HG03442 (cell line): ENCODE measurements at regions not wholly inside any gene's neighbourhood (a gene's known extent, or its start where the extent isn't known, plus 50 kb on each side); places are given as distances from the start of the nearest gene placed in this dataset.

Experiments
- ATAC-seq: cut with Tn5 transposase; IDR thresholded peaks from one replicate; pipeline ENCODE4 v1.9.1; 2021; ENCODE audit warnings: mild to moderate bottlenecking, moderate library complexity; ENCODE audit not compliant: unreplicated experiment

DNA sequence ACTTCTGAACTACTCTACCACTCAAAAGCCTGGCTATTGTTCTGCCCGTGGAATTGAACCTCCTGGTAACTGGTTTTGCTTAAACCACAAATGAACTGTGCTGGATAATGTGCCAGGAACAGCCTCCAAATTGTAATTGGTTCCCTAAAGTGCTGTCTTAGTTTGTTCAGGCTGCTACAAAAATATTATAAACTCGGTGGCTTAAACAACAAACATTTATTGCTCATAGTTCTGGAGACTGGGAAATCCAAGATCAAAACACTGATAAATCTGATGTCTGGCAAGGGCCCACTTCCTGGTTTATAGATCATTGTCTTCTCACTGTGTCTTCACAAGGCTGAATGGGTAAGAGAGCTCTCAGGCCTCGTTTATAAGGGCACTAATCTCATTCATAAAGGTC is 149.2 kb upstream of the NCKAP5 start:
- no peak for ATAC-seq

DNA sequence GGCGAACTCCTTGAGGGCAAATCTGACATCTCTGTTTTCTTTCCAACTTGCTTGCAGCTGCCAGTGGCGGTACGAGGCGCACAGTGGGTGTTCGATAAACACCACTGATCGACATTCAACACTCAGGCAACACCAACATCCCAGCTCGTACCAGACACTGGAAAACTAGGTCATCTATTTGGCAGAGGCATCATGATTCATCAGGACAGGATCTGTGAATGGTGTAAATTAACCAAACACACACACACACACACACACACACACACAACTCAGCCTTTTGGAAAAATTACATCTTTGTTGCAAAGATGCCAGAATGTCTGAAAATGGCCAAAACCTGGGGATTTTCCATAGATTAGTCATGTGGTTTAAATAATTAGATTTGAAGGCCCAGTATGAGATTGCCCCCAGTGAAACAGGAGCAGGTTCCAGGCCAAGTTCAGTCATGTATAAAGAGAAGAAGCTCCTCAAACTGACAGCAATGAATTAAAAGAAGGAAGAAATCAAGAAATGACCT is 150.5 kb upstream of the NCKAP5 start:
- ATAC-seq, result no peak

DNA sequence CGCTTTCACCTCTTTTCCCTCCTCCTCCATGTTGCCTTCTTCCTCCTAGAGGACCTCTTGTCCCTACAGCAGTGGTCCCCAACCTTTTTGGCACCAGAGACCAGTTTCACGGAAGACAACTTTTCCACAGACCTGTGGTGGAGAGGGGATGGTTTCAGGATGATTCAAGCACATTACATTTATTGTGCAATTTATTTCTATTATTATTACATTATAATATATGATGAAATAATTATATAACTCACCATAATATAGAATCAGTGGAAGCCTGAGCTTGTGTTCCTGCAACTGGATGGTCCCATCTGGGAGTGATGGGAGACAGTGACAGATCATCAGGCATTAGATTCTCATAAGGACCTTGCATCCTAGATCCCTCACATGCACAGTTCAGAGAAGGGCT is 152.2 kb upstream of the NCKAP5 start:
- no peak for ATAC-seq

DNA sequence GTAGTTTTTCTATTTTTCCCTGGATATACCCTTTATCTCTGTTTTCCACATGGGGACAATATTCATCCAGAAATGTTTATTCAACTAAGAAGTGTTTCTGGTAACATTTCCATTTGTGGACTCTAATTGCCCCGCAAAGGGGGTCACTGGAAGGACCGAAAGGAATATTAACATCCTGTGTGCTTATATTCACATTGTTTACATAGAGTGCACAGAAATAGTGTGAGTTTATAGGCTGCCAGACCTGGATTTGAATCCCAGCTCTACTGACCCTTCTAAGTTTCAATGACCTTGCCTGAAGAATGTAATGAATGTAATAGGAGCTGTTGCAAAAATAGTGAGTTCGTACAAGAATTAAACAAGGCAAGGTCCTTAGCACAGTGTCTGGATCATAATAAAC is 152.9 kb upstream of the NCKAP5 start:
- no peak for ATAC-seq

DNA sequence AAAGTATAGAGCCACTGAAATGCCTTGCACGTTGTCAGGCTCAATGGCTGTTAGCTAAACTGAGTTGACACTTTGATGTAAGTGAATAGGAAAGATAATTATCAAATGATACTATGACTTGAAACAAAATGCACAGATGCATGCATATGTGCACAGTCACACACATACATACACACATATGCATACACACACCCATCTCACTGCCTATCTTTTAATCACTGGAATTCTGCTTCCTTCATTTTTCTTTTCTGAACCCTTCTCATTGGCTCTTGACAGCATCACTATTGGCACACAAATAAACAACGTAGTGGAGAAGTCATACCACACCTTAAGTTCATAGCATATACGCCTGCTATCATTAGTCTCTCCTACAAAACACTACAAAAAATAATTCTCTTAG is 154.9 kb upstream of the NCKAP5 start:
- no peak for ATAC-seq

DNA sequence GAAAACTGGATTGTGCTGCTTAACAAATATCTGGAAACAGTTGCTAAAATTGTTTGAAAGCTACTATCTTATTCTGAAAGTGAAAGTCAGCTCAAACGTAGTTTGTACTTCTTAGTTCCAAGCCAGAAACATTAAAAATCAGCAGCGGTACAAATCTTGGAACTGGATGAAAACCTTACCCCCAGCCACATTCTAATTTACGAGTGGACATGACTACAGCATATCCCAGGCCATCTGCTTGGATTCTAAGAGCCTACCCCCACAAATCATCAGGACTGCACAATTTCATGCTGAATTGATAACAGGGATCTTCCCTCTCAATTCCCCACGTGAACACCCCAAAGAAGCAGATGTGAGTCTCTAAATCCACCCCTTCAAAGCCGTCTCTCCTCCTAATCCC is 158.7 kb upstream of the NCKAP5 start:
- ATAC-seq, result no peak

DNA sequence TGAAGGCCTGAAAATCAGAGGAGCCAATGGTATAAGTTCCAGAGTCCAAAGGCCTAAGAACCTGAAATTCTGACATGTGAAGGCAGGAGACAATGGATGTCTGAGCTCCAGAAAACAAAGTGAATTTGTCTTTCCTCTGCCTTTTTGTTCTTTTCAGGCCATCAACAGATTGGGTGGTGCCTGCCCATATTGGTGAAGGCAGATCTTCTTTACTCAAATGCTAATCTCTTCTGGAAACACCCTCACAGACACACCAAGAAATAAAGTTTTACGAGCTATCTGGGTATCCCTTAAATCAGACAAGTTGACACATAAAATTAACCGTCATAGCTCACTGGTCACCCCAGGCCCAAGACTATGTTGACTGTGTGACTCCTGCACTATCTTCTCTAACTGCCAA is 163.8 kb upstream of the NCKAP5 start:
- no peak for ATAC-seq

DNA sequence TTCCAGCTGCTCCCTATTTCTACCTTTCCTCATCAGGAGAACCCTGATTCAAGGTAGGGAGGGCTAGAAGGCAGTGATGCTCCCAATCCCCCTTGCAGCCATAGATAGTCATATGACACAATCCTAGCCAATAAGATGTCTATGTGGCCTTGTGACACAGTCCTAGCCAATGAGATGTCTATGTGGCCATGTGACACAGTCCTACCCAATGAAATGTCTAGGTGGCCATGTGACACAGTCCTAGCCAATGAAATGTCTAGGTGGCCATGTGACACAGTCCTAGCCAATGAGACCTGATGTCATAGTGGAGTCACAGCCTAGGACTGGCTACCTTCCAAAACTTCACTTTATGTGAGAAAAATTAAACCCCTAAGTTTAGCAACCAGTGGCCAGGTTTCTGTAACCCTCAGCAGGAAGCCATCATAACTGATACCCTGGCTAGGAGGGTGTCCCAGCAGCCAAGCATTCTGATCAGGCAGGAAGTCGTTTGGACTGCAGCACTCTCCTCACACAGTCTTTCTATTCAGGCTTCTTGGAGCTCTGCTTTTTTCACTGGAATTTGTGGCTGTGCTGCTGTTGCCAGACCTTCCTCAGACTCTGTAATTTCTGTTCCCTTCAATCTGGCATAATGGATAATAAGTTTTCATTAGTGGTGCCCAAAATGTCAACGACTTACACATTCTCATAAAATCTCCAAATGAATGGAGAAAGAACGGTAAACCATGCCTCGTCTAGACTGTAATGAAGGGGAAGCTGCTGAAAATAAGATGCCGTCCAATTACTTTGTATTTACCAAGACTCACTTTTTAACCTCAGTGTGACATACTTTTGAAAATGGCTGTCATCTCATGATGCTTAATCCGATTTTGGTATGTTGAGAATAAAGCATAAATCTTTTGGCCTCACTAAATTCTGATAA is 165.0 kb upstream of the NCKAP5 start:
- ATAC-seq, result no peak

DNA sequence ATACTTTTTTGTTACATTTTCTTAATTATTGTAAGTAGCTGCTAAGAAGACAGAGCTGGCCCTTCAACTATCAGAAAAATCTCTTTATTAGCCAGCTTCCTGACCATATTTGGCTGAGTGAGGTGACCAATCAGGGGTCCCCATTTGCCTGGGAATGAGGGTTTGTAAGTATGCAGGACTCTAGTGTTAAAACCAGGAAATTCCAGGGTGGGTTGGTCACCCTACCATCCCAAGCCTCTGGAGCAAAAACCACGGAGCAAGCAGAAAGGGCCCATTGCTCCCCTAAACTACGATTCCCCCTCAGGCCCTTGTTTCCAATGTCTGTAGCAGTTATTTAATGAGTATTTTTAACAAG is 165.6 kb upstream of the NCKAP5 start:
- no peak for ATAC-seq

DNA sequence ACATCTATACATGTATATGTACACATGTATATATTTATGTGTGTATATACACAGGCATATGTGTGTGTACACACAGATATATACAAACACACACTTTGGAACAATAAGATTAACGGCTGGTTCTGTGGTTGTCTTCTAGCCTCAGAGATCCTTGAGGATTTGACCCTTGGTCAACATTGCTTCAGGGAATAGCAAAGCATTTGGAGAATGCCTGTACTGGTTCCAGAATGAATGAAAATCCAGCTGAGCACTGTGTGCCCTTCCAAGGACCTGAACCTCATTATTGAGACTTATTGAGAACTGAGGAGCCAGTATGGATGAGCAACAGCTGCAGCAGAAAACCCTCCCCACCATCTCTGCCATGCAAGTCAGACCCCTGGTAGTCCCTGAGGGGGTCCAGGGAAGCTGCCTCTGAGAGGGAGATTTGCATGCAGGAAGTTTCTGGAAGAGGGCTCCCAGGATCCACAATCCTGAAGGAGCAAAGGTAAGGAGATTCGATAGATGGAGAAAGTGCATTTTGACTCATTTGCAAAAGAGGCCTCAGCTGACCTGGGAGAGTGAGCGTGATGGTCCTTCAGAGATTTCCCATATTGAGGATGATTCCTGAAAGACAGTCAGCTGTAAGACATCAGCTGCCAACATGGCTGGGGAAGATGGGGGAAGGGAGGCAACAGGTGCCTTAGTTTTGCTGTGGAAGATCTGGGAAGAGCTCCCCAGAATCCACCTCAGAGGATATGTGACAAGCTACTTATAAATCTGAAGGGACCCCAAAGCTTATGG is 166.6 kb upstream of the NCKAP5 start:
- no peak for ATAC-seq

DNA sequence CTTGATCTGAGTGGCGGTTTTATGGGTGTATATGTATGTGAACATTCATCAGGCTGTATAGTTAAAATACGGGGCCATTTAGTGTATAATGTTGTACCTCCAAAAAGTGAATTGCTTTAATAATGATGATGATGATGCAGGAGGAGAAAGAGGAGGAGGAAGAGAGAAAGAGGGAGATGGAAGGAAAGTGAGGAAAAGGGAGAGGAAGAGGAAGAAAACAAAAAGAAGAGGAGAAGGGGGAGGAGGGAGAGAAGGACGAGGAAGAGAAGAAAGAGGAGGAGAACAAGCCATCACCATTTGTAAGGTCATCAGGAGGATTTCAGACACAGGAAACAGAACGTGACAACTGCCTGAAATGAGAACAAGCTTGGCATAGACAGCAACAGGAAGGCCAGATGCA is 168.4 kb upstream of the NCKAP5 start:
- ATAC-seq, result no peak

DNA sequence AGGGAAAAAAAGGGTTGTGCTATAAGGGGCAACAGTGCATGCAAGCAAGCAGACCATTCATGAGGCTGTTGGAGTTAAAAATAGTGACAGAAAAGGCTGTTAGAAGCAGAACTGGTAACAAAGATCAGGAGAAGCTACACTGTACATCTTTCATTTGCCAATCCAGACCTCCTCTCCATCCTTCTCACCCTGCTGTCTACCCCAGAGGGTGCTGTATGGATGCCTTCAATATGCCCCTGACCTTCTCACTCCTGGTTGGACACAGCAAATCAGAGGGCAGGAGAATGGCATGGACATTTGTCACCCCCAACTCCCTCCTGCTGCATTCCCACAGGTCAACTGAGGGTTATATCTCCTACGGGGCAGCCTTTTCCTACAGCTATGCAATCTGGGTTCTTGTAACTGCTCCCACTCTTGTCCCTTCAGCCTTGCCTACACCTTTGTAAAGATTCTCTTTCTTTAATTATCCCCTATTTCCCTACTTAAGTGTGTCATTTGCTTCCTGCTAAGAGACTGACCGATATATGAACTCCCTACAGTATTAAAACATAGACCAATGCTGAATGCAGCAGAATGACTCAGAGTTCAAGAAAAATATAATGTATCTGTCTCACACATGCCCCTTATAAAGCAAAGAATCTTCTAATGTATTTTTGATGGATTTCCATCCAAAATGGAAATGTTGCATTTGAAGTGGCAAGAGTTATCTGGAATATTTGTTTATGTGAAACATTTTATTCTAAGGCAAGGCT is 169.2 kb upstream of the NCKAP5 start:
- no peak for ATAC-seq

DNA sequence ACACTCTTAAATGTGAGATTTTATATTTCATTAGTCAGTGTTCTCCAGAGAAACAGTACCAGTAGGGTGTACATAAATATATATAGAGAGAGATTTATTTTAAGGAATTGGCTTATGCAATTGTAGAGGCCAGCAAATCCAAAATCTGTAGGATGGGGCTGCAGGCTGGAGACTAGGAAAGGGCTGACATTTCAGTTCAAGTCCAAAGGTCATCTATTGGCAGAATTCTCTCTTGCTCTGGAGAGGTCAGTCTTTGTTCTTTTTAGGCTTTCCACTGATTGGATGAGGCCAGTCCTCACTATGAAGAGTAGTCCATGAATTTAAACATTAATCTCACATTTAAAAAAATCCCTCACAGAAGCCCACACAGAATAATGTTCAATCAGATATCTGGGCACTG is 170.8 kb upstream of the NCKAP5 start:
- ATAC-seq, result no peak

DNA sequence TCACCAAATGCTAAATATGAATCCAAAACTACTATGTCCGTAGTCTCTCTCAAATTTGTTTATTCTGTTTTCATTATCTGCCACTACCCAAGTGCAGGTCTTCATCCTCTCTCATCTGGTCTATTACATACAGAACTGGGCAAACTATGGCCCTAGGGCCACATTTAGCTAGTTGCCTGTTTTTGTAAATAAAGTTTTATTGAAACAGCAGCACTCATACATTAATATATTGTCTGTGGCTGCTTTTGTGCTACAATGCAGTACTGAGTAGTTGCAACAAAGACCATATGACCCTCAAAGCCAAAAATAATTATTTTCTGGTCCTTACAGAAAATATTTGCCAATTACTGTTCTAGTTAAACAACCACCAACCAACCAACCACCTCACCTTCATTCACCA is 172.2 kb upstream of the NCKAP5 start:
- no peak for ATAC-seq

DNA sequence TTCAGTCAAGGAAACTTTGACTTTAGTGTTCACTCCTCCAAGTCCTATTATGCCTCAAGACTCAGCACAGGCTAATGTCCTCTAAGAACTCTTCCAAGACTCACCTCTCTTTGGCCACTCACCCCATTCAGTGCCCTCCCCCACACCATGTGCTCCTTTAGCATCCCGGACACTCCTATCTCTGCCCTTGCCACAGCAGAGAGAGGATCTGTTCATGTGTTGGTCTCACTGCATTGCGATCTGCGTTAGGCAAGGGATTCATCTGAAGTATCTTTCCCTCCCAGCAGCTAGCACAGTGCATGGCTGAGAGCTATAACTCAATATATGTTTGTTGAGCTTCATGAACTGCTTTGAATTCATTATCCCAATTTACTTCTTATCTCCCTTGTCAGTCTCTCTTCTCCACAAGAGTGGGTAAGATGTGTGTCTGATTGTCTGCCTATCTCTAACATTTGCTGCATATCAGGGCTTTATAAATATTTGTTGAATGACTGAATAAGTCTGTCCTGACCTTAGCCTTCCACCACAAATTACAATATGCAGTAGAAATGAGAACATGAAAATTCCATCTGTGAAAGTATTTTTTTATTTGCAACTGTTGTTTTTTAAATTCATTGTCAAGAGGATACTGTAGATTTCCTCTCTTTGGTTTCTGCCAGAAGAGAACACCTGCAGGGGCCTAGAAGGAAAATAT is 179.9 kb upstream of the NCKAP5 start:
- ATAC-seq, result no peak

DNA sequence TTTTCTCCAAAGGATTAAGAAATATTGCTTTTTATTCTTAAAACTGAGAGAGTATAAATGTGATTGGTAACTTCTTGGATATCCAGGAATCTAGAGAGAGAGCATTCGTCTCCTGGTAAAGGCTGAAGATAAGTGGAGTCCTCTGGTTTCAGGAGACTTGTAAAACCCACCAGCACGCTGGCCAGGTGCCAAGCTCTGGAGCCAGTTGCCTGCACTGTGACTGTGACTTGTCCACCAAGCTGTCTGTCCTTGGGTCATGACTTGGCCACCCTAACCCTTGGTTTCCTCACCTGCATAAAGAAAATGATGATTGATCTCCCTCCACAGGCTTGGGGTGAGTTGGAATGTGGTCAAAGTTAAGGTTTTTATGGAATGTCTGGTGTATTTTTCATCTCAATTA is 185.4 kb upstream of the NCKAP5 start:
- ATAC-seq, result no peak

DNA sequence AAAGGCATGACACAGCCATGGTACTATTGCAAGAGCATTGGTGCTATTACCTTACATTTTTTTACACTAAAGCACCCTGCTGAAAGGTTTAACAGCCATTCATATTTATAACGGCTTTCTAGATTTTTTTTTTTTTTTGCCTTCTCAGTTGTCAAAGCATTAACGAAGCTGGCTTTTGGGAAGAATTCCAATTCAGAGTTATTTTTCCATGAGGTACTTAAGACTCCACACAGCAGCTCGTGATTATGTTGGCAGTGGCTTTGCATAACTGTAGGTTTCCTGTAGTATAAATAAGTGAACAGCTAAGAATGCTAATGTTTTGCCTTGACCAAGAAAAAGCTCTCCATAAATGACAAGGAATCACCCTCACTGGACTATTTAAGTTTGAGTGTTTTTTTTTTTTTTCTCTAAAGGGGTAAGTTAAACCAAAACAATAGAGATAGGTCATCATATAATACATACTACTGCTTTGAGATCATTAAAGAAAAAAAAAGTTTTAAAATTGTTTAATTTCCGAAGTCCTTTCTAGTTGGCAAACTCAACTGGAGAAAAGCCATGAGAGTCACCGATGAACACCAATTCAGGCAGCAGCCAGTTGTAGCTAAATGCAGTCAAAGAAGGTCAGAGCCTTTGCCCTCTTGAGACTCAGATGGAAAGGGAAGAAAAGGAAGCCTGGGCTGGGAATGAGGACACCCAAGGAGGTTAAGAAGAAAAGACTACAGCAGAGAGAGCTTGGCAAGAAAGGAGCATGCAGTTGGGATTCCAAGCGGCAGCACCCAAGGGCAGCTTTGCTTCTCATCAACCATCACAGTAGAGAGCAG is 187.4 kb upstream of the NCKAP5 start:
- ATAC-seq, result no peak

DNA sequence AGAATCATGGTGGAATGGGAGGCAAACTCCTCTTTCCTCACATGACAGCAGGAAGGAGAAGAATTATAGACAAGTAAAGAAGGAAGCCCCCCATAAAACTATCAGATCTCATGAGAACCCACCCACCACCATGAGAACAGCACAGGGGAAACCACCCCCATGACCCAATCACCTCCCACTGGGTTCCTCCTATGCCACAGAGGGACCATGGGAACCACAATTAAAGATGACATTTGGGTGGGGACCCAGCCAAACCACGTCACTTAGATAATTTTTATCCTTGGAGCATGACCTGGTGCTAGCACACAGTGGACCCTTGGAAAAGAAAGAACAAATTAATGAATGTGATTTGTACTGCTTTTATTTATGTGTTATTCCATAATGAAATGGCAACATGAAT is 188.6 kb upstream of the NCKAP5 start:
- ATAC-seq, result no peak

DNA sequence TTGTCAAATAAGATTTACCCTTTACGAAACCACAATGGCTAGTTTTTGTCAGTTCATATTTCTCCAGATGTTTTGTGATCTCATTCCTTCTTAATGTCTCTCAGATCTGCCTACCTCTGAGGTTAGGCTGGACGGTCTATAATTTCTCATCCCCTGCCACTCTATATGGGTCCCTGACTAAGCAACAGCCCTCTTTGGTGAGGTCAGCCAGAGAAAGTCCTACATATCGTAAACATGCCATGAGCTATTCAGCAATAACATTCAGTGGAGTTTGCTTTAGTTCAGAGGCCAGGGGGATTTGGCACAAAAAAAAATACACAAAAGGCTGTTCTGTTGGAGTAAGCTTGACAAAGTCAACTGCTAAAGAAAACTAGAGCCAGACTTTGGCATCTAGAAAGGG is 192.1 kb upstream of the NCKAP5 start:
- ATAC-seq, result no peak

DNA sequence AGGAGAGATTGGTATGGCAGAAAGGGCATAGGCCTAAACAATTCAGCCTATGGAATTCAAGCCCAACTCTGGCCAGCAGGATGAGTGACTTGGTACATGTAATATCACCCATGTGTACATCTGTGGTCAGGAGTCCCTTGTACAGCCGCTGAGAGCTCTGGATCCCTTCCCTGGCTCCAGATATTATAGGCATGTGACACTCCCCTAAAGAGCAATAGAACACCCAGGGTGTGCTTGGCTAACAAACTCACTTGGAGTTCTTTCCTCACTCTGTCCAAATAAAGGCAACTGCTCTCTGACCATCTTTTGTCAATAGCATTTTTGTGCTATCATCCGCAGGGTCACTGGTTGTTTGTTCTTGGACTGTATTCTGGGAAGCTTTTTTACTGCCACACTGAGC is 197.4 kb upstream of the NCKAP5 start:
- no peak for ATAC-seq
